HEK293T (cell line): ENCODE measurements at regions not wholly inside any gene's neighbourhood (a gene's known extent, or its start where the extent isn't known, plus 50 kb on each side); places are given as distances from the start of the nearest gene placed in this dataset.
"Not testable (repeated sequence)": the region's sequence is repeated elsewhere in the genome, so short reads cannot be mapped to it uniquely, and the experiment has no call there.

ENCODE experiments used
- CTCF ChIA-PET: fragments of 350-600 bp; formaldehyde crosslinking; extraction: SDS; loops from one replicate; lab custom pipeline; 2021; ENCODE audit warnings: antibody characterized with exemption, inconsistent platforms; lab: Yijun Ruan, JAX
- POLR2A ChIA-PET: fragments of 350-600 bp; formaldehyde crosslinking; extraction: SDS; loops from one replicate; lab custom pipeline; 2020; ENCODE audit warnings: antibody characterized with exemption, inconsistent platforms; lab: Yijun Ruan, JAX
- DNase-seq: peaks from one replicate; pipeline ENCODE4 v3.0.0; 2012; ENCODE audit warnings: mixed read lengths; ENCODE audit errors: extremely low spot score
- ARNT ChIP-seq: fragments of 450-650 bp; IDR thresholded peaks from 2 replicates; pipeline ENCODE4 v1.6.1; 2017; ENCODE audit warnings: mild to moderate bottlenecking
- BHLHE40 ChIP-seq: fragments of 450-650 bp; IDR thresholded peaks from 2 replicates; pipeline ENCODE4 v1.6.1; 2016; ENCODE audit warnings: mild to moderate bottlenecking, moderate library complexity, borderline replicate concordance
- CTBP1 ChIP-seq: fragments of 450-650 bp; IDR thresholded peaks from 2 replicates; pipeline ENCODE4 v1.6.1; 2016; ENCODE audit warnings: borderline replicate concordance
- ELF4 ChIP-seq: fragments of 450-650 bp; IDR thresholded peaks from 2 replicates; pipeline ENCODE4 v1.6.1; 2017; ENCODE audit warnings: antibody characterized with exemption
- FOXA1 ChIP-seq: fragments of 450-650 bp; IDR thresholded peaks from 2 replicates; pipeline ENCODE4 v1.6.1; 2016; ENCODE audit warnings: mild to moderate bottlenecking
- FOXK2 ChIP-seq: fragments of 450-650 bp; IDR thresholded peaks from 2 replicates; pipeline ENCODE4 v1.6.1; 2016; ENCODE audit warnings: mild to moderate bottlenecking
- FOXM1 ChIP-seq: fragments of 450-650 bp; IDR thresholded peaks from 2 replicates; pipeline ENCODE4 v1.6.1; 2017; ENCODE audit warnings: mild to moderate bottlenecking, borderline replicate concordance
- HDGF ChIP-seq: fragments of 450-650 bp; IDR thresholded peaks from 2 replicates; pipeline ENCODE4 v1.6.1; 2017; ENCODE audit warnings: antibody characterized with exemption, borderline replicate concordance
- L3MBTL2 ChIP-seq: fragments of 450-650 bp; conservative IDR thresholded peaks from 2 replicates; pipeline ENCODE4 v1.6.1; 2016; ENCODE audit warnings: mild to moderate bottlenecking
- LEF1 ChIP-seq: fragments of 450-650 bp; IDR thresholded peaks from 2 replicates; pipeline ENCODE4 v1.6.1; 2017; ENCODE audit warnings: mild to moderate bottlenecking, borderline replicate concordance
- NFRKB ChIP-seq: fragments of 450-650 bp; IDR thresholded peaks from 2 replicates; pipeline ENCODE4 v1.6.1; 2016; ENCODE audit warnings: mild to moderate bottlenecking, moderate library complexity
- SP1 ChIP-seq: fragments of 450-650 bp; IDR thresholded peaks from 2 replicates; pipeline ENCODE4 v1.6.1; 2017
- SUZ12 ChIP-seq: fragments of 450-650 bp; IDR thresholded peaks from 2 replicates; pipeline ENCODE4 v1.6.1; 2016; ENCODE audit warnings: mild to moderate bottlenecking
- TARDBP ChIP-seq: fragments of 450-650 bp; IDR thresholded peaks from 2 replicates; pipeline ENCODE4 v1.6.1; 2016
- ZNF384 ChIP-seq: fragments of 450-650 bp; IDR thresholded peaks from 2 replicates; pipeline ENCODE4 v1.6.1; 2016
- TF ChIP-seq, protein P1 (sequence below): fragments of 450-650 bp; IDR thresholded peaks from 2 replicates; pipeline ENCODE4 v1.6.1; 2016

DNA sequence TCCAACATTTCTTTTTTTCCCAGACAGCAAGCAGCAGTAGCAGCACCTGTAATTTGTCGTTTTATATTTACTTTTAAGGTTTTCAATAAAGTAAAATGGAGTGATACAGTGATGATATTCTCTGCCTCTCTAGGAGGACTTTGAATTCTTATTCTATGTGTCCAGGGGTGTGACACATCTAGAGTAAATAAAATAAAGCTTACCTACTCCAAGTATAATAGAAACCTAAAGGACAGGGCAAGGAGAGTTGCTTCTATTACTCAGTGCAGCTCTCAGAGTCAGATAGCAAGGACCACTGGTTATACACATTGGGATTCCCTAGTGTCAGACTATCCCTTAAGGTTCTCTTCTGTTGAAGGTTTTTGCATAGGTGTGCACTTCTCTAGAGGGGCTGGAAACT is 95.9 kb downstream of the LMO4 start:
- ChIA-PET POLR2A (no interaction called here), CTCF (no interaction called here)
- TF ChIP-seq, protein P1, sequence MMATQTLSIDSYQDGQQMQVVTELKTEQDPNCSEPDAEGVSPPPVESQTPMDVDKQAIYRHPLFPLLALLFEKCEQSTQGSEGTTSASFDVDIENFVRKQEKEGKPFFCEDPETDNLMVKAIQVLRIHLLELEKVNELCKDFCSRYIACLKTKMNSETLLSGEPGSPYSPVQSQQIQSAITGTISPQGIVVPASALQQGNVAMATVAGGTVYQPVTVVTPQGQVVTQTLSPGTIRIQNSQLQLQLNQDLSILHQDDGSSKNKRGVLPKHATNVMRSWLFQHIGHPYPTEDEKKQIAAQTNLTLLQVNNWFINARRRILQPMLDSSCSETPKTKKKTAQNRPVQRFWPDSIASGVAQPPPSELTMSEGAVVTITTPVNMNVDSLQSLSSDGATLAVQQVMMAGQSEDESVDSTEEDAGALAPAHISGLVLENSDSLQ, result no peak
- TF ChIP-seq BHLHE40 (no peak), CTBP1 (no peak), ZNF384 (no peak), HDGF (no peak), ARNT (no peak), FOXA1 (no peak), TARDBP (no peak), ELF4 (no peak), NFRKB (no peak), SUZ12 (no peak)
- DNase-seq, result no peak

DNA sequence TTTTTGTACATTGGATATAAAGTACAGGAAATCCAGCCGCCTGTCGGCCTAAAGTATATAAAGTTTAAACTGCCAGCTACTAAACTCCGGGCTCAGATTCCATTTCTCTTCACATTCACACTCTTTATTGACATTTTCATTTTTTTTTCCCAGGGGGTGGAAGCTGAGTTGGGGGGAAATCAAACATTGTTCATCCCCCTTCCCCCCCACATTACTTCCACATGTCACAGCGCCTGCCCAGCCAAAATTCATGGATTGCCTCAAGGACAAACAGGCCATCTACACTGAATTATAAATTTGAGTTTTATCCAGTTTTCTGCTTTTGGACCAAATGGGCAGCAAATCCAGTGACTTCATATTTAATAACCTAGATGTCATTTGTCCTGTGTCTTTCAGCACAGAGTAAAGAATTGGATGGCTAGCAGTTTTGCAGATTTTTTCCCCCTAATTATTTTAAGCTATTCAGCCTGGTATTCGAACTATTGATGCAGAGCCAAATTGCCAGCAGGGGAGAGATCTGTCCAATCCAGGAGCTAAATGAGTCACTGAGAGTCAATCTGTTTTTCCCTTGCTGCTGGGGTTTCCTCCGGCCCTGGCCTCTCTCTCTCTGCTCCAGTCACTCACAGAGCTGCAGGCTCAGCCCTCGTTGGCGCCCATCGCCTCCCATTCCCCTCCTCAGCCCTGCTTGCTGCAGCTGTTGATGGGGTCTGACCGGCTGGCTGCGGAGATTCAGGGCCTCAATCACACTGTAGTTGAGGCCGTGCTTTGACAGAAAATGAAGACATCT is 98.0 kb downstream of the LMO4 start:
- CTCF ChIA-PET, result no interaction called here
- POLR2A ChIA-PET, result no interaction called here
- no peak for TF ChIP-seq ARNT
- TF ChIP-seq FOXM1, result no peak
- TF ChIP-seq SUZ12, result no peak
- no peak for TF ChIP-seq NFRKB
- no peak for TF ChIP-seq CTBP1
- no peak for TF ChIP-seq TARDBP
- TF ChIP-seq BHLHE40, result no peak
- TF ChIP-seq, protein P1, result no peak
- TF ChIP-seq ZNF384, result no peak
- TF ChIP-seq L3MBTL2, result no peak
- no peak for TF ChIP-seq SP1
- TF ChIP-seq ELF4, result no peak
- no peak for TF ChIP-seq HDGF
- TF ChIP-seq LEF1, result no peak
- TF ChIP-seq FOXA1, result no peak
- TF ChIP-seq FOXK2, result no peak
- no peak for DNase-seq

DNA sequence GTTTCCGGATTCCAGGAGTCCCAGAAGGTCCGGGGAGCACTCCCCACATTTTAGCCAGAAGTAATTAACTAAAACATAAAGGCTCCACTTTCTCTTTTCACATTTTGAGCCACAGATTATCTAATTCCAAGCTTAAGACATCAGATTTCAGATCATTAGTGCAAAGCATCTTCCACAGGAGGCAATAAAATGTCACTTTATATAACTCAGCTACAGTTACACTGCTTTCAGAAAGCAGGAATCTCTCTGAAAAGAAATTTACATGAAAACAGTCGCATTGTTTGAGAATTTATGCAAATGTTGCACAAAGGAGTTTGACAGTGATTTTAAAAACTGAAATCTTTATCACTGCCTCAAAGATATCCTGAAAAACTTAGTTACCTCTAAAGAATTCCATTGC is 99.7 kb downstream of the LMO4 start:
- POLR2A ChIA-PET, result no interaction called here
- no peak for DNase-seq

DNA sequence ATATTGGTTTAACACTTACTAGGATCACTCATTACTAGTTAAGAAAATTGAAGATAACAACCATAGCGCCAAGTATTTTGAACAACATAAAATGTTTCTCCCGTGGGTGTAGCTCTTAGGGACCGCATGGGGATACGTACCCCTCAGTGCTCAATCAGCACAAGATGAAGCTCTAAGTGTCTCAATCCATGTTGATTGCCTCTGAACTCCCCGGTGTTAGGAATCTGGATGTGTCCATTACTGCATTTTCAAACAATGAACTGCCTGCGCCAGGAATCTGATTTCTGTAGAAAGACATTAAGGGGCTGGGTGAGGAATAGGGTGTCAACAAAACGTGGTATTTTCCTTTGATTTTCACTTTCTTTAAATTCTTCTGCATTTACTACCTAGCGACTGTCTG is 100.2 kb downstream of the LMO4 start:
- DNase-seq, result no peak
- ChIA-PET CTCF (no interaction called here), POLR2A (no interaction called here)
- TF ChIP-seq HDGF, result no peak
- TF ChIP-seq, protein P1, result no peak

More for the DNA sequence above, 99.7 kb downstream of the LMO4 start:
- TF ChIP-seq ARNT (no peak), LEF1 (no peak), CTBP1 (no peak)
- CTCF ChIA-PET, result no interaction called here

DNA sequence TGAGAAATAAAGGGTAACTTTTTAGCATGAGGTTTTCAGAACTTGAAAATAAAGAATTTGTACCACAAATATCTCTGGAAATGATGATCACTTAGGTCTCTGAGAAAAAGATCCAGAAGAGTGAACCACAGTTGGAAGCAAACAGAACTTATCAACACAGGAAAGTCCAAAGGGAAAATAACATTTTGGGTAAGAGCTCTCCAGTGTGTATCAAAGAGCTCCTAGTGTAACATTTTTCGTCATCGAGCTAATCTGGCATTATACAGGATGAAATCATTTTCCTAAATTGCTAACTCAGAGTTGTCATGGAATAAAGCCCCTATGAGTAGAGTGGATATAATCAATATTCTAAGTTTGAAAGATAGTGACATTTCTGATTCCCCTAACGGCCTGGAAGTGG is 104.0 kb downstream of the LMO4 start:
- no peak for DNase-seq
- TF ChIP-seq HDGF, result no peak
- no peak for TF ChIP-seq ELF4
- no peak for TF ChIP-seq ARNT
- TF ChIP-seq BHLHE40, result no peak
- TF ChIP-seq, protein P1, result no peak
- TF ChIP-seq FOXA1, result no peak
- no peak for TF ChIP-seq SUZ12
- ChIA-PET CTCF (no interaction called here), POLR2A (no interaction called here)

DNA sequence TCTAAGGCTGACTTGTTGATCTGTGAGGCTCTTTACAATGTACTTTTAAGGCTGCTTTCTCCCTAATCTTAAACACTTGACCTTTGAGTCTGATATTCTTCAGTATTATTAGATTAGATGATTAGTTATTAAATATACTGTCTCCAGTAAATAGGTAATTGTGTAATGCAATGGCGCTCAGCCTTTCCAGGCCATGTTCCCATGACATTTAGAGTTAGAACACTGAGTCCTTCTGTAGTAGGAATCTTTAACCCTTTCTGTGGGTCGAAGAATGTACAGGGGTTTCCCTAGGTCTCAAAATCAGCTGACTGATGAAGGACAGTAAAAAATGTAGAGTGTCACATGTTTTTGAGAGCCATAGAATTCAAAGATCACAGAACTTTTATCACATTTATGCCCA is 104.4 kb downstream of the LMO4 start:
- DNase-seq, CTCF ChIA-PET, POLR2A ChIA-PET: not testable (repeated sequence)

DNA sequence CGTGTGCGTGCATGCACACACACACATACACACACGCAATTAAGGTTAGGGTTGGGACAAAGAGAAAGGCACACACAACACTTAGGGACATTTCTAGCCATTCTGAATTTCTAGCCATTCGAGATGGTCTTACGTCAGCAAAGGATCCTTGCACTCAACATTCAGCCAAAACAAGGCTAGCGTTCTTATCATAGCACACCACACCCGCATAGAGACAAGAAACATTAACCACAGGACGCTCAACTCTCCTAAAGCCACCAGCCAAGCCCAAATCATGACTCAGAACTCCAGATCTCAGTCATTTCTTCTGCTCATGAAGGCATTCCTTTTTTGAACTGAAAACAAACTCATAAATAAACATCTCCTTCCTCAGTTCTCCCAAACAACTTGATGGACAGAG is 106.8 kb downstream of the LMO4 start:
- ChIA-PET CTCF (no interaction called here), POLR2A (no interaction called here)
- no peak for DNase-seq
- TF ChIP-seq FOXK2 (no peak), TARDBP (no peak), ELF4 (no peak), NFRKB (no peak), BHLHE40 (no peak), ZNF384 (no peak), ARNT (no peak), HDGF (no peak), LEF1 (no peak), FOXA1 (no peak)
- TF ChIP-seq, protein P1, result no peak

DNA sequence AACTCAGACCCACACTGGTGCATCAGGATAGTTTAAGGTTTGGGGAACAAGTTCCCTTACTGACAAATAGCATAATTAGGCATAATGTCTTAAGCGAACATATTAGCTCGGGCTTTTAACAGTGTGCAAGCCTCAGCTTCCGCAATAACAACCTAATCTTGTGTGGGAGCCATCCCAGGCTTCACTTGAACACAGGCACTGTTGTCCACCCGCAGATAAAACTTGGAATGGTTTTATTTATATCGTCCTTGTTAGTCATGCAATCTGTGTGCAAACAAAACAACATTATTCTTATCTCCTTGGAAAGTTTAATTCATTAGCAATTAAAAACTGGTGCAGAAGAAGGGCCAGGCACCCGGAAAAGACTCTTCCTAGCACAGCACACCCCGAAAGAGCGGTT is 107.4 kb downstream of the LMO4 start:
- CTCF ChIA-PET, POLR2A ChIA-PET, DNase-seq: not testable (repeated sequence)
